ENCODE measurements at regions not wholly inside any gene's neighbourhood (a gene's known extent, or its start where the extent isn't known, plus 50 kb on each side); places are given as distances from the start of the nearest gene placed in this dataset.

GRCh38 chrX:82208975-82209374, 1007.1 kb downstream of the SH3BGRL start:
- no peaks in the 10 kb centered on the region for H4K20me1 ChIP-seq (ENCODE audit: insufficient read depth)

More at GRCh38 chrX:82208975-82209374, 1007.1 kb downstream of the SH3BGRL start:
- TF ChIP-seq, protein P1, sequence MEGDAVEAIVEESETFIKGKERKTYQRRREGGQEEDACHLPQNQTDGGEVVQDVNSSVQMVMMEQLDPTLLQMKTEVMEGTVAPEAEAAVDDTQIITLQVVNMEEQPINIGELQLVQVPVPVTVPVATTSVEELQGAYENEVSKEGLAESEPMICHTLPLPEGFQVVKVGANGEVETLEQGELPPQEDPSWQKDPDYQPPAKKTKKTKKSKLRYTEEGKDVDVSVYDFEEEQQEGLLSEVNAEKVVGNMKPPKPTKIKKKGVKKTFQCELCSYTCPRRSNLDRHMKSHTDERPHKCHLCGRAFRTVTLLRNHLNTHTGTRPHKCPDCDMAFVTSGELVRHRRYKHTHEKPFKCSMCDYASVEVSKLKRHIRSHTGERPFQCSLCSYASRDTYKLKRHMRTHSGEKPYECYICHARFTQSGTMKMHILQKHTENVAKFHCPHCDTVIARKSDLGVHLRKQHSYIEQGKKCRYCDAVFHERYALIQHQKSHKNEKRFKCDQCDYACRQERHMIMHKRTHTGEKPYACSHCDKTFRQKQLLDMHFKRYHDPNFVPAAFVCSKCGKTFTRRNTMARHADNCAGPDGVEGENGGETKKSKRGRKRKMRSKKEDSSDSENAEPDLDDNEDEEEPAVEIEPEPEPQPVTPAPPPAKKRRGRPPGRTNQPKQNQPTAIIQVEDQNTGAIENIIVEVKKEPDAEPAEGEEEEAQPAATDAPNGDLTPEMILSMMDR (IDR thresholded peaks at IDR 0.05): no peak
- no peak for TF ChIP-seq EZH2phosphoT487 (IDR thresholded peaks at IDR 0.05; ENCODE audit: borderline replicate concordance, low read depth)
- TF ChIP-seq, protein P2, sequence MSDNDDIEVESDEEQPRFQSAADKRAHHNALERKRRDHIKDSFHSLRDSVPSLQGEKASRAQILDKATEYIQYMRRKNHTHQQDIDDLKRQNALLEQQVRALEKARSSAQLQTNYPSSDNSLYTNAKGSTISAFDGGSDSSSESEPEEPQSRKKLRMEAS (IDR thresholded peaks at IDR 0.05; ENCODE audit: low read depth): no peak
- no peak for TF ChIP-seq IRF3 (IDR thresholded peaks at IDR 0.05; ENCODE audit: low read depth, low read length)
- TF ChIP-seq MXI1 (IDR thresholded peaks at IDR 0.05; ENCODE audit: low read depth, low read length): no peak
- no peak for TF ChIP-seq FOSL2 (IDR thresholded peaks at IDR 0.05; ENCODE audit: borderline replicate concordance, low read depth)
- TF ChIP-seq, protein P3, sequence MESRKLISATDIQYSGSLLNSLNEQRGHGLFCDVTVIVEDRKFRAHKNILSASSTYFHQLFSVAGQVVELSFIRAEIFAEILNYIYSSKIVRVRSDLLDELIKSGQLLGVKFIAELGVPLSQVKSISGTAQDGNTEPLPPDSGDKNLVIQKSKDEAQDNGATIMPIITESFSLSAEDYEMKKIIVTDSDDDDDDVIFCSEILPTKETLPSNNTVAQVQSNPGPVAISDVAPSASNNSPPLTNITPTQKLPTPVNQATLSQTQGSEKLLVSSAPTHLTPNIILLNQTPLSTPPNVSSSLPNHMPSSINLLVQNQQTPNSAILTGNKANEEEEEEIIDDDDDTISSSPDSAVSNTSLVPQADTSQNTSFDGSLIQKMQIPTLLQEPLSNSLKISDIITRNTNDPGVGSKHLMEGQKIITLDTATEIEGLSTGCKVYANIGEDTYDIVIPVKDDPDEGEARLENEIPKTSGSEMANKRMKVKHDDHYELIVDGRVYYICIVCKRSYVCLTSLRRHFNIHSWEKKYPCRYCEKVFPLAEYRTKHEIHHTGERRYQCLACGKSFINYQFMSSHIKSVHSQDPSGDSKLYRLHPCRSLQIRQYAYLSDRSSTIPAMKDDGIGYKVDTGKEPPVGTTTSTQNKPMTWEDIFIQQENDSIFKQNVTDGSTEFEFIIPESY (IDR thresholded peaks at IDR 0.05; ENCODE audit: borderline replicate concordance, low read depth): no peak
- TF ChIP-seq TAF1 (IDR thresholded peaks at IDR 0.05; ENCODE audit: borderline replicate concordance, low read depth, low read length): no peak
- no peak for TF ChIP-seq FOXM1 (IDR thresholded peaks at IDR 0.05; ENCODE audit: low read depth)
- no peak for TF ChIP-seq RCOR1 (IDR thresholded peaks at IDR 0.05; ENCODE audit: low read length)
- TF ChIP-seq ELF1 (IDR thresholded peaks at IDR 0.05): no peak
- no peak for TF ChIP-seq REST (IDR thresholded peaks at IDR 0.05; ENCODE audit: low read depth, low read length)
- TF ChIP-seq TCF12 (IDR thresholded peaks at IDR 0.05): no peak
- TF ChIP-seq POLR2AphosphoS5 (IDR thresholded peaks at IDR 0.05; ENCODE audit: low read depth, low read length): no peak
- no peak for DNase-seq
- Histone ChIP-seq H3F3A (replicated peaks; ENCODE audit: insufficient read depth) (no peaks in the 10 kb centered on the region), H2AFZ (ENCODE audit: low read depth) (no peak overlapping the region), H3K27me3 (ENCODE audit: insufficient read depth) (no peaks in the 10 kb centered on the region), H3K4me1 (ENCODE audit: control insufficient read depth in 1 of 2, insufficient read depth in 2 of 2, low read depth in 1 of 2, low read length in 1 of 2) (no peaks in the 10 kb centered on the region), H3K27ac (ENCODE audit: low read depth in 2 of 2, low read length in 1 of 2) (no peak overlapping the region), H3K4me3 (ENCODE audit: low read depth in 2 of 2, low read length in 1 of 2) (no peak overlapping the region), H3K4me2 (no peak overlapping the region), H3K9ac (no peak overlapping the region), H3K36me3 (replicated peaks in 1 of 2; ENCODE audit: control insufficient read depth in 1 of 2, insufficient read depth in 2 of 2, low read length in 1 of 2) (no peaks in the 10 kb centered on the region), H3K79me2 (ENCODE audit: insufficient read depth) (no peaks in the 10 kb centered on the region), H3K9me3 (no peaks in the 10 kb centered on the region), H3K9me2 (no peaks in the 10 kb centered on the region)
- CTCF ChIA-PET: no interaction called here
- WGBS (ENCODE audit: low lambda C conversion rate): 2% methylated on average over 3 of the region's 3 CpGs
- POLR2A ChIA-PET: no interaction called here

All from SK-N-SH (cell line).